ENCODE measurements at regions not wholly inside any gene's neighbourhood (a gene's known extent, or its start where the extent isn't known, plus 50 kb on each side); places are given as distances from the start of the nearest gene placed in this dataset.

DNA sequence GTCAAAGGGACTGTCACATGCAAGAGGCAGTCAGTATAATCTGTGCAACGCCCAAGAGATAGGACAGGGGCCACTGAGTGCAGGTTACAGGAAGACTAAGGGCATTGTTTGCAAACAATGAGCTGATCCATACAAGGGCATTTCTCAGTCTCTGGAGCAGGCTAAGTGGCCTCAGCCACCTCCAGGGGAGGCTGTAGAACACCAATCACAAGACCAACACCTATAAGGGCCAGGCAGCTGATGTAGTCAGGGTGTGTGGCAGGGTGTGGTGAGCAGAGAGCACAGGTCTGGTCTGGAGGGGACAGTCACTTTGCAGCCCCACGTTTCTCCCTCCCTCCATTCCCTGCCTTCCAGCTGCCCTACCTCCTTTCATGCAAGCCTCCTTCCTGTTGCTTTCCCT lies 83.2 kb upstream of the ADRA1B start:
- no peak for DNase-seq

DNA sequence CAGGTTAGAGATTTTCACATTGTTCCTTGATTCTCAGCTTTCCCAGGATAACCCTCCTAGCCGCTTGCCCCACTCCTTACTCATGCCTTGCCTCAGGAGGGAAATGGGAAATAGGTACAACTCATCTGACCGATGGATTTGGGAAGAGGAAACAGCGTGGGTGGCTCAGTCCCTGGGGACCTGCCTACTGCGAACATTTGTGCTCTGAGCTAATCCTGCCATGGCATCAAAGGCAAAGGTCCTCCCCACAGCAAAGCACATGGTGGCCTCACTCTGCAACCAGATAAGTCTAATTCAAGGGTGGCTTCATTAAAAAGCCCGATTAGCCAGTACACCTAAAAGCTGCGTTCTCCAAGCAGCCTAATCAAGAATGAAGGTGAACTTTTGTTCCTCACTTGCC lies 82.4 kb upstream of the ADRA1B start:
- DNase-seq, result no peak

DNA sequence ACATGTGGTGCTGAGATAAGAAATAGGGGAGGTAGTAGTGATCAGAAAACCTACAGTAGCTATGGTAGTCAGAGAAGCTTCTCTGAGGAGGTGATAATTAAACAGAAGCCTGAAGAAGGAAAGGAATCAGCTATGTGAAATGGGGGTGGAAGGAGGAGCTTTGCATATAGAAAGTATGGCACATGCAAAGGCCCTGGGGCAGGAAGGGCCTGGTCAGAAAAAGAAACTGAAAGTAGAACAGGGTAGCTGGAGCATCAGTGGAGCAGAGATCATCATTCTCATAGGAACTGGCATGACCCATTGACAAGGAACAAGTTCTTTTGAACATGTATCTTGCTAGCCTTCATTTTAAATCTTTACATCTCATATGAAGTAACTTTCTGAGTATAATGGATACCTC lies 80.7 kb upstream of the ADRA1B start:
- no peak for DNase-seq

DNA sequence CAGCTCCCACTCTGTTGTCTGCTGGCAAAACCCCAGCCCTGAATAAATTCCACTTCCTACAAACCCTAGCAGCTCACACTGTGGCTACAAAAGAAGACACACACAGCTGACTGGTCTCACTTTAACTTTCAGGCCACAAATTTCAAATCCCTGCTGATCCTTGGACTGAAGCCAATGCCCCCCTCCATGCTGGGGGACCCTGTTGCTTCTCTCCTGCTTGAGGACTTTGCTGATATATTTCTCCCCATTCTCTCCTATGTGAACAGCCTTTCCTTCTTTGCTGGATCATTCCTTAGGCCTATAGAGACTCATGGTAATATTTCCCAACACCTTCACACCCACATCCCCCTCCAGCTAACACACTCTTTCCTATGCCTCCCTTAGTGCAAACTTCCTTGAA lies 79.6 kb upstream of the ADRA1B start:
- DNase-seq, result no peak

DNA sequence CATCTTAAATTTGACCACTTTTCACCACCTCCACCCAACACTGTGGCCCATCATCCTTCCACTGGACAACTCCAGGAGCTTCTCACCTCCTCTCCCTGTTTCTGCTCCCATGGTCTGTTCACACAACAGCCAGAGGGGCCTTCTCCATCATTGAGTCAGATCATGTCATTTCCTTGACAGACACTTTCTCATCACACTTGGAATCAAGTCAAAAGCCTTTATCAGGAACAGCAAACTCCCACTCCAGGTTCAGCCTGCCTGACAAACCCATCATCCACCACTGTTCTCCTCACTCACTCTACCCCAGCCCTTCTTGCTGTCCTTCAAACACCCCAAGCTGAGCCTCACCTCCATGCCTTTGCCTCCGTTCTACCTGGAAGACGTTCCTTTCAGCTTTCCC lies 78.4 kb upstream of the ADRA1B start:
- no peak for DNase-seq

DNA sequence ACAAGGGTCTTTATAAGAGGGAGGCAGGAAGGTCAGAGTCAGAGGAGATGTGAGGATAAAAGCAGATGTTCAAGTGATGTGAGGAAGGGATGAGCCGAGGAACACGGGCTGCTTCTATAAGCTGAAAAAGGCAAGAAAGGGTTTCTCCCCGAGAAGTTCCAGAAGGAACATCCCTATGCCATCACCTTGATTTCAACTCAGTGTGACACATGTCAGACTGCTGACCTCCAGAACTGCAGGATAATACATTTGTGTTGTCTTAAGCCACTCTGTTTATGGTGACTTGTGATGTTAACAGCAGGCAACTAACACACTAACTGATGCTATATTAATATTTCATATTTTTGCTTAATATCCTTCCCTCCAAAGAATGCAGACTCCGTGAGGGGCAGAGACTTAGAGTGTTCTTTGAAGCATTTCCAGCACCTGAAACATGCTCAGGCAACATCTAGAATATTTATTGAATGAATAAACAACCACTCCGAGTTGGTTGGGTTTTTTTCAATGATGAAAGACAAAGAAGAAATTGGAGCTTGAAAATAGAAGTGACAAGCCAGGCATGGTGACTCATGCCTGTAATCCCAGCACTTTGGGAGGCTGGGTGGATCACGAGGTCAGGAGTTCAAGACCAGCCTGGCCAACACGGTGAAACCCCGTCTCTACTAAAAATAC lies 77.6 kb upstream of the ADRA1B start:
- DNase-seq, result no peak

DNA sequence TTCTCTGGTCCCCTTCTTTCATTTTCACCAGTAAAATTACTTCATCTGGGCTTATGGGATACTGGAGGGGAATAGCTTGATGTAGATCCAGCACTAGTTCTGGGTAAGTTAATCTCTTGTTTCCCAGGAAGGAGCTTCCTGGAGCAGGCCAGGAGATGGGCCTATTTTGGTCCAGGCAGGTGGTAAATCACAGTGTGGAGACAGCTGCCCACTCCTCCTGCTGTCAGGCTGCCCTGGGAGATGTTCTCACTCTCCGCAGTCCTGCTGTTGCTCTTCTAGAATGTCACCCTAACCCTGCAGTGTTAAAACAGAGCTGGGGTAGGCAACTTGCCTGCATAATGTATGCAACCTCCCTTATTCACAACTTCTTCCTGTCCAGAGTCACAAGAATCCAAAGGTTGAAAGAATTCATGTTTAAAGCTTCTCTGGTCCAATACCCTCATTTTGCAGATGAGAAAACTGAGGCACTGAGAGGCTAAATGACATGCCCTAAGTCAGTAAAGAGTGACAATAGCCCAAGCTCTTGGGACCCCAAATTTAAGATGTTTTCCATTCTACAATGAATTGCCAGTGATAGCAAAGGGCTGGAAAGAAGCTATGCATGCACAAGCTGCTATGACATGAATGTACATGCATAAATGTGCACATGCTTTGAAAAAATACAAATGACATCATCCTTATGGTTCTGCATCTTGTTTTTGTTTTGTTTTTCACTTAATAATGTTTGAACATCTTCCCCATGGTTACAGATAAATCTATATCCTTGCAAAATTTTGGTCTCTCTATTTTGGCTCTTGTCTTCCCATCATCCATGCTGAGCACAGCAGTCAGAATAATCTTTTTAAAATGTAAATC lies 71.8 kb upstream of the ADRA1B start:
- no peak for DNase-seq

DNA sequence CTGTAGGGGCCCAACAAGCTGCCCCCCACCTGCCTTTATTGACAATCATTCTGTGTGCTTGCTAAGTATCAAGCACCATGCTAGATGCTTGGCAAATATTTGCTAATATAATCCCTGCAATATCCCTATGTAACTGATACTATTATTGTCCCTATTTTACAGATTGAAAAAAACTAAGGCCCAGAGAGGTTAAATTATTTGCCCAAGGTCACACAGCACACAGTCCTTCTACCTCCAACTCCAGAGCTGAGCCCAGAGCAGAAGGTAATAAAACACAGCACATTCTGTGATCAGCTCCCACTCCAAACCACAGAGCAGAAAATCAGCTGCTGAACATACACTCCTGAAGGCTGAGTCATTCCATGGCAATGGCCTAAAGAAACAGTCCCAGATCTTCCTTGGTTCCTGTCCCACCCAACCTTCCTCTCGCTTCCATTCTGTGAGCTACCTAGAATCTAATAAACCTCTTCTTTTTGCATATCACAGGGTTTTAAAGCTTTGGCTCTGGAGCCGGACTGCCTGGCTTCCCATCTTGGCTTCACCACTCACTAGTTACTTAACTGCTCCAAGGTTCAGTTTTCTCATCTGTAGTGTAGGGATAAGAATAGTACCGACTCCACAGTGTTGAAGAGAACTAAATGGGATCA lies 66.7 kb upstream of the ADRA1B start:
- DNase-seq, result no peak

DNA sequence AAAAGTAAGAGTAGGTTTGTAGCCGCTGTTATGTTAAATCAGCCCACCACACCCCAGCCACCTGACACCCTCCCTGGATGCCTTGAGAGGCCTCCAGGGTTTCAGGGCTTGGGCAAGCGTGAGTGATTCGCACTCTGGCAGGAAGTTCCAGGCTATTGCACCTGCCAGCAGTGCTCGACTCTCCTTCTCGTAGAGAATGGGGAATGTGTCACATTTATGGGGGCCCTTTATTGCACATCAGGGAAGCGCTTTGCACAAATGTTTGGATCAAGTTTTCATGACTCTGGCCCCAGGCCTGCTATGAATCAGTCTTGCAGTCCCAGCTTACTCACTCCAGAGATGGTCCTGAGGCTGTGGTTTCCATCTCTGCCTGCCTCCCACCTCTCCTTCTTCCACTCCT lies 66.1 kb upstream of the ADRA1B start:
- no peak for DNase-seq

DNA sequence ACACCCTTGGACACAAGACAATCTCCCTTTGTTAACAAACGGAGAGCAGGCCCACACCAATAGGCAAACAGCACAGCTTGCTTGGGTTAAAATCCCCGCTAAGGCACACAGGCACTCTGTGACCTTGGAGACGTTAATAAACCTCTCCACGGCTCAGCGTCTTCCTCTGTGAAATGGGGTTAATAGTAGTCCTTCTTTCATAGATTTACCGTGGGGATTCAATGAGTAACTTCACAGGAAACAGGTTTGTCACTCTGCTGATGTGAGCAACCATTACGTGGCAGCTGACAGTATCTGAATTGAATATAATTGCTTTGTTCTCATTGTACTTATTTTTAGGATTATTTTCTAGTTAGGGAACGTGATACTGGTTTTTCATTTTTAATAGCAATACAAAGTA lies 65.2 kb upstream of the ADRA1B start:
- no peak for DNase-seq

DNA sequence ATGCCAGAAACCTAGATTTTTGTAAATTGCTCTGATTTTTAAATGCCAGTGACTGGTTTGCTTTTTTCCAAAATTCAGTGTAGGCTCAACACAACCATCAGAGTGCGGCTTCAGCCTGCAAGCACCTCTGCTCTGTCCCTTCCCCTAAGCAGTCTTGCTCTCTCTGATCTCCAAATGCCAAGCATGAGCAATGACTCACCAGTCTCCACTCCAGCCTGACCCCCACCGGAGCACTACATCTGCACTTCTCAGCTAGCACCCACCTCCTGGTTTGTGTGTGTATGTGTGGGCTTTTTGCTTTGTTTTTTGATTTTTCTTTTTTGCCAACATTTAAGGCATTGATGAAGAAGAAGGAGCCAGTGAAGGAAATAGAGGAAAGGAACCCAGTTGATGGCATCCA lies 61.4 kb upstream of the ADRA1B start:
- no peak for DNase-seq

DNA sequence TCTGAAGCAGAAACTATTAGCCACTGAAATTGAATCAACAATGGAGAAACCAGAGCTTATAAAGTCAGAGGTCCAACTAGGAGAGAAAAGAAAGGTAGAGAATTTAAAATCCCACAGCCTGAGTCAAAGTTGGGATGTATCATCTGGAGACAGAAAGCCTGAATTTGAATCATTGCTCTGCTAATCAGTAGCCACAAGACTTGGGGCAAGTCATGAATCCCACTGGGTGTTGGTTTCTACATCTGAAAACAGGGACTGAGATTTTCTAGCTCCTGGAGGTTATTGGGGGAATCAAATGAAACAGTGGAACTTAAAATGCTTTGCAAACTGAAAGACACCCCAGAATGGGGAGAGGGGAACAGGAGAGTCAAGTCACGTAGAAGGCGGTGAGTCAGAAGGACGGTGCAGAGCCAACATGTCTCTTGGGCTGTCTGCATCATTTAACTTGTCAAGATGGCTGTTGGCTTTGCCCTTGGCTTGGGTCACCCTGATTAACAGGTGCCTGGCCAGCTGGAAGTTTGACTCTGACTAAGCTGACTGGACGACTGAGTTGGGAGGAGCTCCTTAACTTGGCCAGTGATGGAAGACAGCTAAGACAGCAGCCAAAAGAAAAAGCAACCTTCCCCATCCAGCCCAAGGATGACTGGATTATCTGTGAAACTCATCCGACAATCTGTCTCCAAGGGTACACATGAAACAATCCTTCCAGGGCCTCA lies 60.6 kb upstream of the ADRA1B start:
- no peak for DNase-seq

DNA sequence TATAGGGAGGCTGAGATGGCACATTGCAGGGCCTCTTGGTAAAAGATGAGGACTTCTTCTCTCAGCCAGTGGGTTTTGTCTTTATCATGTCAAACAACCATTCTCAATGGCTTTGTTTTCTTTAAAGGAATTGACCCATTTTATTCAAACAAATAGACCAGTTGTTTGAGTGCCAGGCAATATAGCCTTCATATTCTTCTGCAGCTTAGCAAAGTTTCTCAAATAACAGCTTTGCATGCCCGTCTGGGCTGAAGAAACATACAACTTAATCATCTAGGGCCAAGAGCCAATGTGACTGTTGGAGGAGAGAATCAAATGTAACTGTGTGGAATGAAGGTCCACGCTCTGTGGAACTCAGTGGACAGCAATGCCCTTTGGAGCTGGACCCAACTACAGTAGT lies 57.4 kb upstream of the ADRA1B start:
- no peak for DNase-seq

DNA sequence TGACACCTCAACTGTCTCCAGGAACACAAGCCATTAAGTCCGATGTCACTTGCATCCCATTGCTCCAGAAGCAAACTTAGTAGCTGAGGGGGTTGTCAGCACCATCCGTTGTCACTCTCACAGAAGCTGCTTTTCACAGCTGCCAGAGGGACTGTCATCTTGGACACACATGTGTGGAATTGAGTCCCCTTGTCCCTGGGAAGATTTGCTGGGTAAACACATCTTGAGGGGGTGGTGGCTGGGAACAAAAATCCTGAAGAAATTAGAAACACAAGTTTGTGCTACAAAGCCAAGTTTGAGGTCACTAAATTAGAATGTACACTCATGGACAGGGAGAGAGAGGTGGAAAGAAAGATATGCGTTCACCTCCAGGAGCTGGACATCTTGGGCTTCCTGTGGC lies 55.2 kb upstream of the ADRA1B start:
- no peak for DNase-seq

DNA sequence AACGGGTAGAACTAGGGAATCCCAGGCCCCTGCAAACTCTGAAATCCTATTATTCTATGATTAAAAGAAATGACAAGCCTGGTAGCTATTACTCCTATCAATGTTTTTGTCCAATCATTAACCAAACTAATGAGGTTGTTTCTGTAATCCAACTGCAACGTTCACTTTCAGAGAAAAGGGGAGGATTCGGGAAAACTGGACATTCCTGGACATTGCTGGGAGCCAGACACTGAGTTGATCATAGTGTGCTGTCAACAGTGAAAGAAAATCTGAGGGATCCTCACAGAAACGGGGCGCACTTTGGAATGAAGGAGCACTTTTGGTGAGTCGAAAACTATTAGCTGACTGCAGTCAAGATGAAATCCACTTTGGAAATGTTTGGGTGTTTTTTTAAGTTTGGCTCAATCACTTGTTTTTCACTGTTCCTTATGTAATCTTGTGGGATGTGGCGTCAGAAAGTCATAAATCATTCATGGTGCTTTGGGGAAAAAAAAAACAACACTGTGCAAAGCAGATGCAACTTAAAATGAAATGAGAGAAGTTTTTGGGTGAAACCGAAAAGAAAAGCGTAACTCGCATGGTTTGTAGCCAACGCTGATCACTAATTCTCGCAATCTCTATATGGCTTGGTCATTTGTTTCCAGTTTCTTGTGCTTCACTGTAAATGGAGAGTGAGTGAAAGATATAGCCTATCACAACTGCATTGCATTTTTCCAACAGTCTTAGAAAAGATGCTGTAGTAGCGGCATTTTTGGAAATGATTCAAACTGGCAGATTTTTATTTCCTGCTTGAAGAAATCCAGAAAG lies 51.2 kb upstream of the ADRA1B start:
- DNase-seq, result no peak

DNA sequence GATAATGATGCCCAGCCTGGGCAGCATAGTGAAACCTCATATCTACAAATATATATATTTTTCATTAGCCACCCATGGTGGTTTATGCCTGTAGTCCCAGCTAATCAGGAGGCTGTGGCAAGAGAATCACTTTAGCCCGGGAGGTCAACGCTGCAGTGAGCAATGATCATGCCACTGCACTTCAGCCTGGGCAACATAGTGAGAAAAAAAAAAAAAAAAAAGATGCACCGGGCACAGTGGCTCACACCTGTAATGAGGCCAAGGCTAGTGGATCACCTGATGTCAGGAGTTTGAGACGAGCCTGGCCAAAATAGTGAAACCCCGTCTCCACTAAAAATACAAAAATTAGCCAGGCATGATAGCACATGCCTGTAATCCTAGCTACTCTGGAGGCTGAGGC lies 50.2 kb upstream of the ADRA1B start:
- DNase-seq, result no peak
